KG1 (cell line): ENCODE measurements at regions not wholly inside any gene's neighbourhood (a gene's known extent, or its start where the extent isn't known, plus 50 kb on each side); places are given as distances from the start of the nearest gene placed in this dataset.

Experiments used
- DNase-seq: peaks from one replicate; lab custom pipeline; 2025; lab: John Stamatoyannopoulos, UW

GRCh38 chr9:2919347-2919746 lies 75.5 kb upstream of the PUM3 start:
- no peak for DNase-seq

- DNase-seq: no peak
These were observed 72.6 kb upstream of the PUM3 start for GRCh38 chr9:2916382-2916985.

DNA sequence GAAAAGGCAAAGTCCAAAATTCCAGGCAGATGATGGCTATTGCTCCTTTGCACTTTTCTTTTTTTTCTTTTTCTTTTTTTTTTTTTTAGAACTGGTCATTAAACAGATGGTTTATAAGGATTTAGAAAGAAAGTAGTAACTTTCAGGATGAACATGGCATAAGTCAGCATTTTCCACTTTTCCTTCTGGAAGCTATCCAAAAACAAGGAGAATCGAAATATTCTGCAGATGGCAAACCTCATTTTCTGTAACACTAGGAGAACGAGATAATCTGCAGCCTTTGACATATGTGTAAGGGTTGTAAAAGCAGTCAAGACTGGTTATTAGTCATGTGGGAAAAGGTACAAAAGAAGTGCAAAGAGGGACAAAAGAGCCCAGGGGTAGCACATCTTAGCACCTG lies 69.1 kb upstream of the PUM3 start:
- DNase-seq: no peak

DNA sequence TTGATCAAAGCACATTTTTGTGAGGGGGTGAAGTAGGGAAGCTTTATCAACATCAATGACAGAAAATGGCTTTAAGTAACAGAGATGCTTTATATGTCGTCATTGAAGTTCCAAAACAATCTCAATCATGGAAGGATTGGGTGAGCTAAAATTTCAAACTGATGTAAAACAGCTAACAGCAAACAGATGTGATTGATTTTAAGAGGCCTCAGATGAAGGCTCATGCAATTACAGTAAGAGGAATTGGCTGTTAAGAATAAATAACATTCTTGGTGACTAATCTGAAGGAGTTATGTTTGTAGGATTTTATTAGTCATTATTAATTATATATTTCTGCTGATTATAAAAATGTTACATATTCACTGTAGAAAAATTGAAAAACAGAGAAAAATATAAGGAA lies 63.5 kb upstream of the PUM3 start:
- DNase-seq: no peak

GRCh38 chr9:2904242-2904930 lies 60.5 kb upstream of the PUM3 start:
- DNase-seq: no peak
